ENCODE measurements at regions not wholly inside any gene's neighbourhood (a gene's known extent, or its start where the extent isn't known, plus 50 kb on each side); places are given as distances from the start of the nearest gene placed in this dataset.

DNA sequence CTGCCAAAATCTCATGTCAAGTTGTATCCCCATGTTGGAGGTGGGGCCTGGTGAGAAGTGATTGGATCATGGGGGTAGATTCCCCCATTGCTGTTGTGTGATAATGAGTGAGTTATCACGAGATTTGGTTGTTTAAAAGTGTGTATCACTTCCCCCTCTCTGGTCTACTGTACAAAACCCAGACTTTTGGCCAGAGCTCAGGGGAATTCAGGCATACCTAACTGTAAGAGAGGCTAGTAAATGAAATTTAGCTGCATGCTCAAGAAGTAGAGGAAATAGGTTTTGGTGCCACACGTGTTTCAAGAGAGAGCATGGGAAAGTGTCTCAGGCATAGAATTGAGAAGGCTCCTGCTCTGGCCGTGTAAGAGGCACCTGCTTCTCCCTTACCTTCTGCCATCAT is 190.5 kb upstream of the GALNTL6 start:
- no peak overlapping the region for H3K4me3 ChIP-seq (ENCODE audit: low read depth, low read length)
- TF ChIP-seq, protein P1, sequence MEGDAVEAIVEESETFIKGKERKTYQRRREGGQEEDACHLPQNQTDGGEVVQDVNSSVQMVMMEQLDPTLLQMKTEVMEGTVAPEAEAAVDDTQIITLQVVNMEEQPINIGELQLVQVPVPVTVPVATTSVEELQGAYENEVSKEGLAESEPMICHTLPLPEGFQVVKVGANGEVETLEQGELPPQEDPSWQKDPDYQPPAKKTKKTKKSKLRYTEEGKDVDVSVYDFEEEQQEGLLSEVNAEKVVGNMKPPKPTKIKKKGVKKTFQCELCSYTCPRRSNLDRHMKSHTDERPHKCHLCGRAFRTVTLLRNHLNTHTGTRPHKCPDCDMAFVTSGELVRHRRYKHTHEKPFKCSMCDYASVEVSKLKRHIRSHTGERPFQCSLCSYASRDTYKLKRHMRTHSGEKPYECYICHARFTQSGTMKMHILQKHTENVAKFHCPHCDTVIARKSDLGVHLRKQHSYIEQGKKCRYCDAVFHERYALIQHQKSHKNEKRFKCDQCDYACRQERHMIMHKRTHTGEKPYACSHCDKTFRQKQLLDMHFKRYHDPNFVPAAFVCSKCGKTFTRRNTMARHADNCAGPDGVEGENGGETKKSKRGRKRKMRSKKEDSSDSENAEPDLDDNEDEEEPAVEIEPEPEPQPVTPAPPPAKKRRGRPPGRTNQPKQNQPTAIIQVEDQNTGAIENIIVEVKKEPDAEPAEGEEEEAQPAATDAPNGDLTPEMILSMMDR (IDR thresholded peaks at IDR 0.05; ENCODE audit: insufficient read depth, low read depth, low read length, missing control alignments), result no peak

DNA sequence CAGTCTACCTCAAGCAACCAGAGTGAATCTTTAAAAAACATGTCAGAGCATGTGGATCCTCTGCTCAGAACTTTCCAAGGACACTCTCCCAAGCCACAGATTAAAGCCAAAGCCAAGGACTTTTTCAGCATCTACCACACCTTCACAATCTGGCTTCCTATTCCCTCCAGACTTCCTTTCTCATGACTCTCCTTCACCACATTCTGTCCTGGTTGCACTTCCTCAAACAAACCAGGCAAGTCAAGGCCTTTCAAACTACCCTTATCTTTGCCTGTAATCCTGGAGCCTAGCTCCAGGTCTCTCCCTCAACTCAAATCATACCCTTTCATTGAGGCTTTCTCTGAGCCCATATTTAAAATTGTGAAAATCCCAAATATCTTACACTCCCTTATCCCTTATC is 191.6 kb upstream of the GALNTL6 start:
- H3K4me3 ChIP-seq (ENCODE audit: low read depth, low read length), result no peak overlapping the region
- no peak for DNase-seq (ENCODE audit: low read depth)
- TF ChIP-seq, protein P1 (IDR thresholded peaks at IDR 0.05; ENCODE audit: insufficient read depth, low read depth, low read length, missing control alignments), result no peak

More for the DNA sequence above, 190.5 kb upstream of the GALNTL6 start:
- DNase-seq (ENCODE audit: low read depth), result no peak

DNA sequence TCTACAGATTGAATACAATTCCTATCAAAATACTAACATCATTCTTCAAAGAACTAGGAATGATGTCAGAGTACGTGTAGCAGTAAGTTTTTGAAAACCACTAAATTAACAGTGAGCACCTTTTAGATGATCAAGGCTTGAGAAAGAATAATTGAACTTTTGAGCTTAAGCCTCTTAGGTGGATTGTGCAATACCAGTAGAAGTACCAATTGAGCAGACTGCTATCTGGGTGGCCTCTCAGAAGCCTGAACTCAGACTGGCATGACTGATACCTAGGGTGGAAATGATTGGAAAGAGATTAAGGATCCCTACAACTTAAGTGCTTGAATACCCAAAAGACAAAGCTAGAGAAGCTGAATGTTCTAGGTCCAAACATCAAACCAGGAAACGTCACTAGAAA is 200.3 kb upstream of the GALNTL6 start:
- TF ChIP-seq, protein P1 (IDR thresholded peaks at IDR 0.05; ENCODE audit: insufficient read depth, low read depth, low read length, missing control alignments), result no peak
- no peak for DNase-seq (ENCODE audit: low read depth)
- H3K4me3 ChIP-seq (ENCODE audit: low read depth, low read length), result no peak overlapping the region

DNA sequence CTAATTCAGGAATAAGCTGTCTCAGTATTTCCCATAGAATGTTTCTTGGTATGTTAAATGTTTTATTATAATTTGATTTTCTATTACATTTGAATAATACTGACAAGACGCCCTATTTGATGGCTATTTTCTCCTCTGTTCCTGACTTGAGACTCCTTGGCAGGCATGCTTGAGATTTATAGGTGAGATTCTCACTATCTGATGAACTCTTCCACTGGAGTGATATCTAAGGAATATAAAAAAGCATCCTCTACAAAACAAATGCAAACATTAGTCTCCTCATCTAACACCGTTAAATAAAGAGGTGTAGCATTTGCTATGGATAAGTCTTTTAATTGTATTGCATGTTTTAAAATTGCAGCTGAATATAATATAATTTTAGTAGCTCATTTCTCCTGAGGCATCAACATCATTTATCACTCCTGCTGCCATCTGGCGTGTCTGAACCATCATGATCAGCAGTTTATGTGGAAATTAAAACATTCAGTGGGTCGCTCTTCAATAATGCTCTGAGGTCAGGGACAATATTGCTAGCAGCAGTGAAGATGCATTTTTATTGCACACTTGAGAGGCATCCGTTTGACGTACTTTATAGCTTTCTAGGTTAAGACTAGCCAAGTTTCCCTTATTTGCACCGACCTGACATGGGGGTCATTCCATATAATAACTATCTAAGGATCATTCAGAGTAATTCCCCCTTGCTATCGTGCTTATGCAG is 210.4 kb upstream of the GALNTL6 start:
- DNase-seq (ENCODE audit: low read depth), result no peak
- TF ChIP-seq, protein P1 (IDR thresholded peaks at IDR 0.05; ENCODE audit: insufficient read depth, low read depth, low read length, missing control alignments), result no peak
- no peak overlapping the region for H3K4me3 ChIP-seq (ENCODE audit: low read depth, low read length)

DNA sequence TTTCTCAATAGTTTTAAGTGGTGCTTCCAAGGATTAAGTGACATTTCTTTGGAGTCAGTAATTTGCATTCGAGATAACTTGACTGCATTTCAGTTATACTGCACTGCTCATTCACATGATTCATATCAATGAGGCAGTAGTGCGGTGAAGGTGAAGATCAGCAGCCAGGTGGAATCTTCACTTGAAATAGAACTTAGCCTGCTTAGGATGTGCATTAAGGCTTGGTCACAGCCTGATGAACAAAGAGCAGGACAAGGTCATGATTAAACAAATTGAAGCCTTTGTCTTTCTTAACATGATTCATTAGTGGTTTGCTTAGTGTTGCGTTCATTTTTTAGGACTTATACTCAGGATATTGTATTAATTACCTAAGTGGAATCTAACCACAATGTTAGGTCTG is 212.1 kb upstream of the GALNTL6 start:
- H3K4me3 ChIP-seq (ENCODE audit: low read depth, low read length), result no peak overlapping the region
- TF ChIP-seq, protein P1 (IDR thresholded peaks at IDR 0.05; ENCODE audit: insufficient read depth, low read depth, low read length, missing control alignments), result no peak
- no peak for DNase-seq (ENCODE audit: low read depth)

DNA sequence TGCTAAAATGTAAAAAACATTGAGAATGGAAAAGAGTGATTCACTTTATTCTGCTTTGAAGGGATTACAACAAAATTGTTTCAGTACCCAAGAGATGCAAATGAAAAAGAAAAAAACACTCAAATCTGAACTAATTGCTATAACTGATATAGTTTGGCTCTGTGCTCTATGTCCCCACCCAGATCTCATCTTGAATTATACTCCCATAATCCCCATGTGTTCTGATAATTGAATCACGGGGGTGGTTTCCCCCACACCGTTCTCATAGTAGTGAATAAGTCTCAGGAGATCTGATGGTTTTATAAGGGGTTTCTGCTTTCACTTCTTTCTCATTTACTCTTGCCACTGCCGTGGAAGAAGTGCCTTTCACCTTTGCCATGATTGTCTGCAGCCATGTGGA is 213.6 kb upstream of the GALNTL6 start:
- H3K4me3 ChIP-seq (ENCODE audit: low read depth, low read length), result no peak overlapping the region
- TF ChIP-seq, protein P1 (IDR thresholded peaks at IDR 0.05; ENCODE audit: insufficient read depth, low read depth, low read length, missing control alignments), result no peak
- DNase-seq (ENCODE audit: low read depth), result no peak

DNA sequence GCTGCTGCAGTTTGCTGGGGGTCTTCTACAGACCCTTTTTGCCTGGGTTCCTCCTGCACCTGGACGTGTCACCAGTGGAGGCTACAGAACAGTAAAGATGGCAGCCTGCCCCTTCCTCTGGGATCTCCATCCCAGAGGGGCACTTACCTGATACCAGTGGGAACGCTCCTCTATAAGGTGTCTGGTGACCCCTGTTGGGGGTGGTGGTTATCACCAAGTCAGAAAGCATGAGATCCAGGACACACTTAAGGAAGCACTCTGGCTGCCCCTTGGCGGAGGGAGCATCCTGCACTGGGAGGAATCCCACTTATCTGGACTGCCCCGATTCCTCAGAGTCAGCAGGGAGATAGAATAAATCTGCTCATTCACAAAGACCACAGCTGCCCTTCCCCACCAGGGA is 218.9 kb upstream of the GALNTL6 start:
- no peak for DNase-seq (ENCODE audit: low read depth)
- TF ChIP-seq, protein P1 (IDR thresholded peaks at IDR 0.05; ENCODE audit: insufficient read depth, low read depth, low read length, missing control alignments), result no peak
- no peak overlapping the region for H3K4me3 ChIP-seq (ENCODE audit: low read depth, low read length)
